IMR-90 (cell line): ENCODE measurements at regions not wholly inside any gene's neighbourhood (a gene's known extent, or its start where the extent isn't known, plus 50 kb on each side); places are given as distances from the start of the nearest gene placed in this dataset.

Experiments used
- ATAC-seq: fragments of 200-7000 bp; cut with Tn5 transposase; 2 replicates; pipeline ENCODE4 v1.9.1; 2020; ENCODE audit warnings: low read depth, mild to moderate bottlenecking, moderate library complexity
- BruUV-seq: library from RNA; stranded (reverse); fragments of 400-500 nt; replicated peaks from 2 replicates; lab custom pipeline; 2021; lab: Mats Ljungman, UMichigan
- CTCF ChIA-PET: fragments of 300-600 bp; formaldehyde crosslinking; extraction: SDS; loops from one replicate; lab custom pipeline; 2021; ENCODE audit warnings: antibody characterized with exemption; lab: Yijun Ruan, JAX
- POLR2A ChIA-PET: fragments of 300-600 bp; sonication (Branson Sonifier 250); formaldehyde crosslinking; loops from one replicate; lab custom pipeline; 2022; ENCODE audit warnings: antibody characterized with exemption; ENCODE audit not compliant: unreplicated experiment; lab: Charles Lee
- DNase-seq: peaks from one replicate; pipeline ENCODE4 v3.0.0; 2013
- H2AFZ ChIP-seq: replicated peaks from 2 replicates; pipeline ENCODE3; 2013; ENCODE audit warnings: low read length, mild to moderate bottlenecking; ENCODE audit not compliant: poor library complexity
- H2AK5ac ChIP-seq: 2 replicates; pipeline ENCODE4 v1.6.1; 2013; ENCODE audit warnings: low read depth, low read length, inconsistent platforms
- H2AK9ac ChIP-seq: replicated peaks from 2 replicates; pipeline ENCODE3; 2013; ENCODE audit warnings: mild to moderate bottlenecking, low read depth, low read length, moderate library complexity; ENCODE audit not compliant: poor library complexity
- H2BK120ac ChIP-seq: 2 replicates; pipeline ENCODE4 v1.6.1; 2013; ENCODE audit warnings: low read depth, low read length, inconsistent platforms
- H2BK15ac ChIP-seq: 3 replicates; pipeline ENCODE4 v1.6.1; 2013; ENCODE audit warnings: low read depth, low read length, inconsistent platforms
- H2BK20ac ChIP-seq: 2 replicates; pipeline ENCODE4 v1.6.1; 2013; ENCODE audit warnings: low read depth, mild to moderate bottlenecking, inconsistent platforms, low read length, moderate library complexity
- H2BK5ac ChIP-seq: 2 replicates; pipeline ENCODE4 v1.6.1; 2013; ENCODE audit warnings: mild to moderate bottlenecking, low read depth, low read length, inconsistent platforms; ENCODE audit not compliant: poor library complexity, severe bottlenecking
- H3K14ac ChIP-seq: replicated peaks from 2 replicates; pipeline ENCODE4 v1.6.1; 2013; ENCODE audit warnings: low read depth, low read length, inconsistent platforms
- H3K18ac ChIP-seq: 2 replicates; pipeline ENCODE4 v1.6.1; 2013; ENCODE audit warnings: low read depth, low read length, control low read depth
- H3K23ac ChIP-seq: 2 replicates; pipeline ENCODE4 v1.6.1; 2013; ENCODE audit warnings: low read depth, low read length, inconsistent platforms
- H3K27ac ChIP-seq: 2 replicates; pipeline ENCODE4 v1.5.1; 2013; ENCODE audit warnings: mild to moderate bottlenecking, control low read depth, low read length; ENCODE audit not compliant: insufficient read depth
- H3K27me3 ChIP-seq: 2 replicates; pipeline ENCODE4 v1.6.1; 2013; ENCODE audit warnings: low read length; ENCODE audit not compliant: control insufficient read depth, insufficient read depth
- H3K36me3 ChIP-seq: 2 replicates; pipeline ENCODE4 v1.6.1; 2013; ENCODE audit warnings: low read length, mixed read lengths; ENCODE audit not compliant: control insufficient read depth, insufficient read depth
- H3K4ac ChIP-seq: 2 replicates; pipeline ENCODE4 v1.6.1; 2013; ENCODE audit warnings: low read depth, low read length, inconsistent platforms
- H3K4me1 ChIP-seq: 2 replicates; pipeline ENCODE4 v1.6.1; 2013; ENCODE audit warnings: low read length, mixed read lengths; ENCODE audit not compliant: control insufficient read depth, insufficient read depth
- H3K4me2 ChIP-seq: 2 replicates; pipeline ENCODE4 v1.6.1; 2013; ENCODE audit warnings: low read depth, mild to moderate bottlenecking, control low read depth, low read length, moderate library complexity
- H3K4me3 ChIP-seq: 2 replicates; pipeline ENCODE4 v1.5.1; 2013; ENCODE audit warnings: low read depth, mild to moderate bottlenecking, control low read depth, low read length, moderate library complexity; ENCODE audit not compliant: insufficient read depth
- H3K56ac ChIP-seq: 2 replicates; pipeline ENCODE4 v1.6.1; 2013; ENCODE audit warnings: low read length, inconsistent platforms; ENCODE audit not compliant: insufficient read depth; ENCODE audit errors: extremely low read depth
- H3K79me1 ChIP-seq, 2 experiments: 2 replicates each; pipeline ENCODE4 v1.6.1; 2013; ENCODE audit warnings: low read length in 2 of 2, inconsistent platforms in 1 of 2, low read depth in 1 of 2
- H3K9ac ChIP-seq: 2 replicates; pipeline ENCODE4 v1.6.1; 2013; ENCODE audit warnings: low read depth, low read length, control low read depth
- H3K9me1 ChIP-seq: 2 replicates; pipeline ENCODE4 v1.6.1; 2013; ENCODE audit warnings: low read length, inconsistent platforms; ENCODE audit not compliant: insufficient read depth
- H3K9me3 ChIP-seq: 2 replicates; pipeline ENCODE4 v1.6.1; 2013; ENCODE audit warnings: low read length; ENCODE audit not compliant: control insufficient read depth, insufficient read depth
- H4K20me1 ChIP-seq: 2 replicates; pipeline ENCODE4 v1.6.1; 2013; ENCODE audit warnings: low read length, inconsistent platforms; ENCODE audit not compliant: insufficient read depth
- H4K5ac ChIP-seq: 2 replicates; pipeline ENCODE4 v1.6.1; 2013; ENCODE audit warnings: mild to moderate bottlenecking, low read depth, low read length, control low read depth
- H4K8ac ChIP-seq, 2 experiments: 2 replicates each; pipeline ENCODE4 v1.6.1; 2013; ENCODE audit warnings: low read depth in 2 of 2, low read length in 2 of 2, control low read depth in 1 of 2, inconsistent platforms in 1 of 2
- H4K91ac ChIP-seq: 2 replicates; pipeline ENCODE4 v1.6.1; 2013; ENCODE audit warnings: low read depth, low read length, inconsistent platforms; ENCODE audit not compliant: insufficient read depth
- BHLHE40 ChIP-seq: fragments of 150-350 bp; IDR thresholded peaks from 2 replicates; pipeline ENCODE4 v1.6.1; 2016; ENCODE audit warnings: mild to moderate bottlenecking, low read depth, low read length
- CEBPB ChIP-seq: IDR thresholded peaks from 2 replicates; pipeline ENCODE4 v1.6.1; 2012; ENCODE audit warnings: low read depth, low read length, improper control_type of control experiment
- CHD1 ChIP-seq: IDR thresholded peaks from 2 replicates; pipeline ENCODE4 v1.6.1; 2012; ENCODE audit warnings: low read depth, low read length, improper control_type of control experiment
- CTCF ChIP-seq: conservative IDR thresholded peaks from 2 replicates; pipeline ENCODE4 v1.5.1; 2012; ENCODE audit warnings: mild to moderate bottlenecking, low read depth, low read length, improper control_type of control experiment
- ELK1 ChIP-seq: fragments of 150-350 bp; IDR thresholded peaks from 2 replicates; pipeline ENCODE4 v1.6.1; 2016; ENCODE audit warnings: low read depth, mild to moderate bottlenecking, low read length, moderate library complexity, borderline replicate concordance
- FOS ChIP-seq: fragments of 150-350 bp; IDR thresholded peaks from 2 replicates; pipeline ENCODE4 v1.6.1; 2016; ENCODE audit warnings: low read depth, low read length
- MAZ ChIP-seq: IDR thresholded peaks from 2 replicates; pipeline ENCODE4 v1.6.1; 2012; ENCODE audit warnings: low read depth, mild to moderate bottlenecking, low read length, improper control_type of control experiment, moderate library complexity, borderline replicate concordance
- MXI1 ChIP-seq: IDR thresholded peaks from 2 replicates; pipeline ENCODE4 v1.6.1; 2012; ENCODE audit warnings: low read depth, mild to moderate bottlenecking, low read length, moderate library complexity, borderline replicate concordance
- NFE2L2 ChIP-seq: fragments of 150-350 bp; IDR thresholded peaks from 2 replicates; pipeline ENCODE4 v1.6.1; 2016; ENCODE audit warnings: low read depth, mild to moderate bottlenecking, low read length
- POLR2A ChIP-seq: IDR thresholded peaks from 2 replicates; pipeline ENCODE4 v1.6.1; 2012; ENCODE audit warnings: mild to moderate bottlenecking, low read depth, low read length
- RAD21 ChIP-seq: IDR thresholded peaks from 2 replicates; pipeline ENCODE4 v1.6.1; 2012; ENCODE audit warnings: low read length, improper control_type of control experiment
- RCOR1 ChIP-seq: IDR thresholded peaks from 2 replicates; pipeline ENCODE4 v1.6.1; 2012; ENCODE audit warnings: mild to moderate bottlenecking, low read length, improper control_type of control experiment; ENCODE audit not compliant: insufficient replicate concordance
- RFX5 ChIP-seq: IDR thresholded peaks from 2 replicates; pipeline ENCODE4 v1.8.0; 2012; ENCODE audit warnings: low read depth, mild to moderate bottlenecking, low read length, moderate library complexity
- SMC3 ChIP-seq: fragments of 150-350 bp; IDR thresholded peaks from 2 replicates; pipeline ENCODE4 v1.6.1; 2016; ENCODE audit warnings: low read depth, mild to moderate bottlenecking, antibody characterized with exemption, low read length, moderate library complexity
- USF2 ChIP-seq: fragments of 150-350 bp; IDR thresholded peaks from 2 replicates; pipeline ENCODE4 v1.6.1; 2017; ENCODE audit warnings: mild to moderate bottlenecking, antibody characterized with exemption, low read length, low read depth
- WGBS, 2 experiments: methylation state at CpG; one replicate each; pipeline versions ENCODE4 v1.1.5 to v1.1.7; 2013; ENCODE audit warnings: missing lambda C conversion rate in 2 of 2; ENCODE audit not compliant: insufficient read length in 1 of 2; ENCODE audit errors: extremely low coverage in 2 of 2; 5-methylcytosine and 5-hydroxymethylcytosine counted together
- dilution Hi-C: fragments of 300-500 bp; cut with HindIII; formaldehyde crosslinking; loops from one replicate; pipeline ENCODE4 v1.14.3; 2018; ENCODE audit warnings: low sequenced_read_pairs; ENCODE audit not compliant: unreplicated experiment
- in situ Hi-C: fragments of 300-500 bp; cut with MboI; formaldehyde crosslinking; loops from 3 replicates; pipeline ENCODE4 v1.14.3; 2019; ENCODE audit warnings: low sequenced_read_pairs, inconsistent platforms, mixed read lengths
- intact Hi-C: fragments of 100-400 bp; cut with micrococcal nuclease; formaldehyde crosslinking; loops from 2 replicates; pipeline ENCODE4 v1.10.0; 2022

- no peak for DNase-seq
- Histone ChIP-seq H3K9me3 (no peaks in the 10 kb centered on the region), H4K8ac (no peak overlapping the region), H4K20me1 (no peaks in the 10 kb centered on the region), H3K18ac (no peak overlapping the region), H3K4ac (no peak overlapping the region), H3K4me2 (no peak overlapping the region), H3K23ac (no peak overlapping the region), H2AFZ (no peak overlapping the region), H3K4me1 (no peaks in the 10 kb centered on the region), H3K27ac (no peak overlapping the region), H4K91ac (no peak overlapping the region), H2BK5ac (no peak overlapping the region), H3K27me3 (no peaks in the 10 kb centered on the region), H3K9ac (no peak overlapping the region), H2BK120ac (no peak overlapping the region), H3K79me1 (no peaks in the 10 kb centered on the region), H2AK9ac (no peak overlapping the region), H3K4me3 (no peak overlapping the region), H3K36me3 (no peaks in the 10 kb centered on the region), H3K14ac (no peak overlapping the region), H2BK20ac (no peak overlapping the region), H2AK5ac (no peak overlapping the region), H2BK15ac (no peak overlapping the region), H4K5ac (no peak overlapping the region), H3K56ac (no peak overlapping the region), H3K9me1 (no peaks in the 10 kb centered on the region)
- no peak for ATAC-seq
- no TSS peak for BruUV-seq
- intact Hi-C loops = no loop called here
- no CpG with 5 or more reads among the region's 4 CpGs for WGBS, 2 experiments
- ChIA-PET POLR2A (no interaction called here), CTCF (no interaction called here)
- in situ Hi-C loops = no loop called here
- TF ChIP-seq RCOR1 (no peak), CEBPB (no peak), RAD21 (no peak), CTCF (no peak), POLR2A (no peak), FOS (no peak), MAZ (no peak), ELK1 (no peak), SMC3 (no peak), CHD1 (no peak), BHLHE40 (no peak), RFX5 (no peak), MXI1 (no peak), USF2 (no peak), NFE2L2 (no peak)
- dilution Hi-C loops = no loop called here
Observed at GRCh38 chr11:83363312-83363711, 77.1 kb upstream of the CCDC90B start.
